ENCODE measurements at regions not wholly inside any gene's neighbourhood (a gene's known extent, or its start where the extent isn't known, plus 50 kb on each side); places are given as distances from the start of the nearest gene placed in this dataset.

- no peaks in the 10 kb centered on the region for H3F3A ChIP-seq (ENCODE audit: insufficient read depth, low read length)
- H3K36me3 ChIP-seq (ENCODE audit: insufficient read depth, low read length): no peaks in the 10 kb centered on the region
- no peaks in the 10 kb centered on the region for H3K9me3 ChIP-seq (ENCODE audit: low read length)
- H3K27ac ChIP-seq (ENCODE audit: low read depth, low read length, poor library complexity, severe bottlenecking): no peak overlapping the region
- no peaks in the 10 kb centered on the region for H3K9me2 ChIP-seq (ENCODE audit: low read depth, low read length)
- no peaks in the 10 kb centered on the region for H3K79me2 ChIP-seq (ENCODE audit: insufficient read depth, low read length)
- H3K9ac ChIP-seq (ENCODE audit: low read length): no peak overlapping the region
- no peak overlapping the region for H2AFZ ChIP-seq (ENCODE audit: low read length)
- no peaks in the 10 kb centered on the region for H4K20me1 ChIP-seq (ENCODE audit: insufficient read depth, low read length)
- H3K4me1 ChIP-seq (ENCODE audit: insufficient read depth, low read length, severe bottlenecking): no peaks in the 10 kb centered on the region
- no peak overlapping the region for H3K4me3 ChIP-seq (ENCODE audit: low read depth, low read length, poor library complexity, severe bottlenecking)
- H3K27me3 ChIP-seq (ENCODE audit: insufficient read depth, low read length): no peaks in the 10 kb centered on the region; the same call in 1 of the 2 replicates
- H3K4me2 ChIP-seq (ENCODE audit: low read length): no peak overlapping the region
- TF ChIP-seq EZH2 (IDR thresholded peaks at IDR 0.05; ENCODE audit: borderline replicate concordance, low read length): no peak
- TF ChIP-seq CTCF (IDR thresholded peaks at IDR 0.05; ENCODE audit: low read length): no peak
Observed at GRCh38 chr2:239529313-239530015, 128.6 kb upstream of the HDAC4 start.

- Histone ChIP-seq H4K20me1 (ENCODE audit: insufficient read depth, low read length) (no peaks in the 10 kb centered on the region), H3K27ac (ENCODE audit: low read depth, low read length, poor library complexity, severe bottlenecking) (no peak overlapping the region), H3K4me3 (ENCODE audit: low read depth, low read length, poor library complexity, severe bottlenecking) (no peak overlapping the region), H3K36me3 (ENCODE audit: insufficient read depth, low read length) (no peaks in the 10 kb centered on the region), H3K9ac (ENCODE audit: low read length) (no peak overlapping the region), H2AFZ (ENCODE audit: low read length) (no peak overlapping the region), H3K79me2 (ENCODE audit: insufficient read depth, low read length) (no peaks in the 10 kb centered on the region), H3K4me1 (ENCODE audit: insufficient read depth, low read length, severe bottlenecking) (no peaks in the 10 kb centered on the region), H3K27me3 (ENCODE audit: insufficient read depth, low read length) (no peaks in the 10 kb centered on the region), H3K9me3 (ENCODE audit: low read length) (no peaks in the 10 kb centered on the region), H3K4me2 (ENCODE audit: low read length) (no peak overlapping the region), H3F3A (ENCODE audit: insufficient read depth, low read length) (no peaks in the 10 kb centered on the region), H3K9me2 (ENCODE audit: low read depth, low read length) (no peaks in the 10 kb centered on the region)
- TF ChIP-seq EZH2 (IDR thresholded peaks at IDR 0.05; ENCODE audit: borderline replicate concordance, low read length) (no peak), CTCF (IDR thresholded peaks at IDR 0.05; ENCODE audit: low read length) (no peak)
Observed at GRCh38 chr2:239528883-239529282, 128.1 kb upstream of the HDAC4 start.

GRCh38 chr2:239528146-239528545 is 127.3 kb upstream of the HDAC4 start:
- Histone ChIP-seq H3F3A (ENCODE audit: insufficient read depth, low read length) (no peaks in the 10 kb centered on the region), H3K27me3 (ENCODE audit: insufficient read depth, low read length) (no peaks in the 10 kb centered on the region), H3K9me3 (ENCODE audit: low read length) (no peaks in the 10 kb centered on the region)

More at GRCh38 chr2:239528146-239528545, 127.3 kb upstream of the HDAC4 start:
- H3K27ac ChIP-seq (ENCODE audit: low read depth, low read length, poor library complexity, severe bottlenecking): no peak overlapping the region
- TF ChIP-seq CTCF (IDR thresholded peaks at IDR 0.05; ENCODE audit: low read length) (no peak), EZH2 (IDR thresholded peaks at IDR 0.05; ENCODE audit: borderline replicate concordance, low read length) (no peak)
- H2AFZ ChIP-seq (ENCODE audit: low read length): no peak overlapping the region
- H3K79me2 ChIP-seq (ENCODE audit: insufficient read depth, low read length): no peaks in the 10 kb centered on the region
- no peak overlapping the region for H3K4me2 ChIP-seq (ENCODE audit: low read length)
- H3K9me2 ChIP-seq (ENCODE audit: low read depth, low read length): no peaks in the 10 kb centered on the region
- H3K4me1 ChIP-seq (ENCODE audit: insufficient read depth, low read length, severe bottlenecking): no peaks in the 10 kb centered on the region
- no peak overlapping the region for H3K4me3 ChIP-seq (ENCODE audit: low read depth, low read length, poor library complexity, severe bottlenecking)
- H3K9ac ChIP-seq (ENCODE audit: low read length): no peak overlapping the region
- H4K20me1 ChIP-seq (ENCODE audit: insufficient read depth, low read length): no peaks in the 10 kb centered on the region
- H3K36me3 ChIP-seq (ENCODE audit: insufficient read depth, low read length): no peaks in the 10 kb centered on the region

Measured in OCI-LY1 (cell line).